A549 (cell line): ENCODE measurements at regions not wholly inside any gene's neighbourhood (a gene's known extent, or its start where the extent isn't known, plus 50 kb on each side); places are given as distances from the start of the nearest gene placed in this dataset.

ENCODE experiments used
- ATAC-seq, 2 experiments: fragments of 200-7000 bp in 1 of 2; fragments of >200 bp in 1 of 2; cut with Nextera tagmentation in 1 of 2; cut with Tn5 transposase in 1 of 2; 3 replicates each; pipeline versions ENCODE4 v1.8.0 to v1.9.1; 2018 to 2020; ENCODE audit warnings: mild to moderate bottlenecking in 1 of 2, moderate library complexity in 1 of 2
- CTCF ChIA-PET: fragments of 300-600 bp; sonication (Branson Sonifier 250); formaldehyde crosslinking; extraction: SDS; loops from one replicate; lab custom pipeline; 2021; ENCODE audit warnings: antibody characterized with exemption, inconsistent platforms; lab: Yijun Ruan, JAX
- POLR2A ChIA-PET: fragments of 350-600 bp; formaldehyde crosslinking; extraction: SDS; loops from one replicate; lab custom pipeline; 2021; ENCODE audit warnings: antibody characterized with exemption, inconsistent platforms; lab: Yijun Ruan, JAX
- DNase-seq, 2 experiments: peaks; one replicate each; pipeline versions ENCODE4 v3.0.0 to v3.0.0-alpha.2; 2011 to 2016; ENCODE audit warnings: low read depth in 1 of 2, low spot score in 1 of 2
- FAIRE-seq: peaks from 2 replicates; lab custom pipeline; 2011; peaks lifted over from hg19 to GRCh38; lab: Jason Lieb, UNC
- H3K27ac ChIP-seq, 2 experiments: fragments of >200 bp; sonication (Bioruptor Twin); formaldehyde crosslinking; 3 replicates each; pipeline ENCODE4 v1.5.1; 2016 to 2017
- H3K4me1 ChIP-seq: fragments of >200 bp; sonication (Bioruptor Twin); formaldehyde crosslinking; 3 replicates; pipeline ENCODE4 v1.6.1; 2016
- H3K4me2 ChIP-seq: fragments of >200 bp; sonication (Bioruptor Twin); formaldehyde crosslinking; 3 replicates; pipeline ENCODE4 v1.6.1; 2016
- H3K4me3 ChIP-seq: fragments of >200 bp; sonication (Bioruptor Twin); formaldehyde crosslinking; 3 replicates; pipeline ENCODE4 v1.5.1; 2016
- H3K9me3 ChIP-seq: fragments of >200 bp; sonication (Bioruptor Twin); formaldehyde crosslinking; 3 replicates; pipeline ENCODE4 v1.6.1; 2016
- BHLHE40 ChIP-seq: IDR thresholded peaks from 2 replicates; pipeline ENCODE4 v1.6.1; 2012; ENCODE audit warnings: low read depth, low read length, inconsistent platforms
- CHD2 ChIP-seq: fragments of 150-350 bp; IDR thresholded peaks from 2 replicates; pipeline ENCODE4 v1.6.1; 2014; ENCODE audit warnings: low read length; ENCODE audit not compliant: partially characterized antibody
- CHD4 ChIP-seq: fragments of 200-600 bp; sonication (generic); IDR thresholded peaks from 2 replicates; pipeline ENCODE4 v1.6.1; 2016; ENCODE audit warnings: antibody characterized with exemption, mild to moderate bottlenecking, borderline replicate concordance
- FOSL2 ChIP-seq, 2 experiments: fragments of 450-650 bp in 1 of 2; fragments of >200 bp in 1 of 2; sonication (Bioruptor Twin) in 1 of 2; formaldehyde crosslinking; IDR thresholded peaks; 2 replicates each; pipeline versions ENCODE4 v1.5.0 to v1.6.1; 2016 to 2020; ENCODE audit warnings: mild to moderate bottlenecking in 1 of 2, moderate library complexity in 1 of 2
- GATA3 ChIP-seq: IDR thresholded peaks from 2 replicates; pipeline ENCODE4 v1.6.1; 2012; ENCODE audit warnings: borderline replicate concordance
- HES2 ChIP-seq: fragments of >200 bp; sonication (Bioruptor Twin); formaldehyde crosslinking; IDR thresholded peaks from 2 replicates; pipeline ENCODE4 v1.6.1; 2016
- MAFK ChIP-seq: fragments of 450-650 bp; IDR thresholded peaks from 2 replicates; pipeline ENCODE4 v1.6.1; 2014; ENCODE audit not compliant: partially characterized antibody
- MYC ChIP-seq: IDR thresholded peaks from 2 replicates; pipeline ENCODE4 v1.6.1; 2012; ENCODE audit warnings: mild to moderate bottlenecking, inconsistent platforms, low read length, improper control_type of control experiment, borderline replicate concordance
- NFE2L2 ChIP-seq: fragments of 150-350 bp; conservative IDR thresholded peaks from 2 replicates; pipeline ENCODE4 v1.6.1; 2014; ENCODE audit warnings: low read length
- NR3C1 ChIP-seq: fragments of >200 bp; sonication (Bioruptor Twin); formaldehyde crosslinking; IDR thresholded peaks from 3 replicates; pipeline ENCODE4 v1.6.1; 2017
- RCOR1 ChIP-seq: fragments of 150-350 bp; IDR thresholded peaks from 2 replicates; pipeline ENCODE4 v1.6.1; 2014; ENCODE audit warnings: antibody characterized with exemption, low read length, low read depth
- REST ChIP-seq: fragments of 200-600 bp; sonication (generic); IDR thresholded peaks from 2 replicates; pipeline ENCODE4 v1.6.1; 2016; ENCODE audit warnings: antibody characterized with exemption, mild to moderate bottlenecking, moderate library complexity
- USF2 ChIP-seq: fragments of 450-650 bp; IDR thresholded peaks from 2 replicates; pipeline ENCODE4 v1.6.1; 2014; ENCODE audit warnings: antibody characterized with exemption
- ZFP36 ChIP-seq: fragments of 450-650 bp; IDR thresholded peaks from 2 replicates; pipeline ENCODE4 v1.6.1; 2014; ENCODE audit warnings: borderline replicate concordance; ENCODE audit not compliant: partially characterized antibody
- WGBS: methylation state at CpG from one replicate; pipeline ENCODE4 v1.1.6; 2017; ENCODE audit errors: missing lambda C conversion rate; 5-methylcytosine and 5-hydroxymethylcytosine counted together
- TF ChIP-seq, protein P1 (sequence below): fragments of 250-450 bp; sonication (Bioruptor Pico); IDR thresholded peaks from 2 replicates; pipeline ENCODE4 v1.5.0; 2021; ENCODE audit warnings: mild to moderate bottlenecking, moderate library complexity, borderline replicate concordance

- peak; percentile 44 for TF ChIP-seq MAFK
- TF ChIP-seq NFE2L2, result peak; percentile 42; the same call in 1 of the 2 replicates
- no peak for TF ChIP-seq CHD4
- TF ChIP-seq HES2, result no peak
- no peak overlapping the region for H3K4me2 ChIP-seq
- POLR2A ChIA-PET, result no interaction called here
- WGBS, result 19% methylated on average over 1 of the region's 1 CpG
- FAIRE-seq (no peak), ATAC-seq (no peak), DNase-seq (no peak)
- H3K9me3 ChIP-seq, result 0 out of 3 replicates have a peak, but pooled peaks cover 4% of the 10 kb centered on the region
- H3K4me1 ChIP-seq, result 0 out of 3 replicates have a peak, but pooled peaks cover 5% of the 10 kb centered on the region
- H3K27ac ChIP-seq, result no peak overlapping the region; a peak in 1 of 6 replicates
- CTCF ChIA-PET, result no interaction called here
- no peak overlapping the region for H3K4me3 ChIP-seq
Measured at GRCh38 chr6:149127212-149127611, 190.3 kb upstream of the TAB2 start.

DNA sequence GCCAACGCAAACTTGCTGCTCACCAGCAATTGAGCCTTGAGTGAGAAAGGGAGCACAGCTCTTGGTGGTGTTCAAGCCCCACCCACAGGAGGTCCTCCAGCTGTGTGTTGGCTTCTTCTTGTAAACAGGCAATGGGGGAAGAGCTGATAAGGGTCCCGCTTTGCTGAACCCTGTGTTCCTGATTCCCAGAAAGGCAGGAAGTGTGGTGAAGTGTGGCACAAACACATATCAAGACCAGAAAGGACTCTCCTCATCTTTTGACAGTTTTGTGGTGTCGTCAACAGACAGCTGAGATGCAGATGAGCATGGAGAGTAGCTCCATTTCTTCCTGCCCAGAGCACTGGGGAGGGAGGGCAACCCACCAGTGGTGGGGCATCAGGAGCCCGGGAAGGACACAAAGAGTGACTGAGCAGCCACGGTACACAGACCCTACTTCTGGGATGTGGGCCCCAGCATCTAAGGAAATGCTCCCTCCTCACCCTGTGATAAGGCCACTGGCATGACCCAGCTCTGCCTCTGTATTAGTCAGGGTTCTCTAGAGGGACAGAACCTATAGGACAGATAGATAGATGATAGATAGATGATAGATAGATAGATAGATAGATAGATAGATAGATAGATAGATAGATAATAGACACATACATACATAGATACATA is 188.9 kb upstream of the TAB2 start:
- TF ChIP-seq FOSL2 (IDR thresholded peaks at IDR 0.05) (no peak), FOSL2 (CRISPR knock-in tag; IDR thresholded peaks at IDR 0.05) (no peak)
- H3K4me1 ChIP-seq, result 0 out of 3 replicates have a peak, but pooled peaks cover 5% of the 10 kb centered on the region
- FAIRE-seq (no peak), ATAC-seq (no peak), DNase-seq (no peak)
- 85% methylated on average over 4 of the region's 5 CpGs for WGBS
- POLR2A ChIA-PET, result no interaction called here
- 0 out of 3 replicates have a peak, but pooled peaks cover 4% of the 10 kb centered on the region for H3K9me3 ChIP-seq
- no peak overlapping the region for H3K4me3 ChIP-seq
- no peak overlapping the region for H3K27ac ChIP-seq
- CTCF ChIA-PET, result no interaction called here
- no peak overlapping the region for H3K4me2 ChIP-seq

- 72% methylated on average over 9 of the region's 9 CpGs for WGBS
- TF ChIP-seq ZFP36, result no peak
- TF ChIP-seq NR3C1, result no peak
- TF ChIP-seq NFE2L2, result no peak
- TF ChIP-seq HES2, result no peak
- TF ChIP-seq RCOR1, result no peak
- TF ChIP-seq, protein P1, sequence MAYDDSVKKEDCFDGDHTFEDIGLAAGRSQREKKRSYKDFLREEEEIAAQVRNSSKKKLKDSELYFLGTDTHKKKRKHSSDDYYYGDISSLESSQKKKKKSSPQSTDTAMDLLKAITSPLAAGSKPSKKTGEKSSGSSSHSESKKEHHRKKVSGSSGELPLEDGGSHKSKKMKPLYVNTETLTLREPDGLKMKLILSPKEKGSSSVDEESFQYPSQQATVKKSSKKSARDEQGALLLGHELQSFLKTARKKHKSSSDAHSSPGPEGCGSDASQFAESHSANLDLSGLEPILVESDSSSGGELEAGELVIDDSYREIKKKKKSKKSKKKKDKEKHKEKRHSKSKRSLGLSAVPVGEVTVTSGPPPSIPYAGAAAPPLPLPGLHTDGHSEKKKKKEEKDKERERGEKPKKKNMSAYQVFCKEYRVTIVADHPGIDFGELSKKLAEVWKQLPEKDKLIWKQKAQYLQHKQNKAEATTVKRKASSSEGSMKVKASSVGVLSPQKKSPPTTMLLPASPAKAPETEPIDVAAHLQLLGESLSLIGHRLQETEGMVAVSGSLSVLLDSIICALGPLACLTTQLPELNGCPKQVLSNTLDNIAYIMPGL, result no peak
- TF ChIP-seq REST, result no peak
- TF ChIP-seq GATA3, result no peak
- no peak for TF ChIP-seq CHD2
- no peak for TF ChIP-seq MYC
- TF ChIP-seq BHLHE40, result no peak
- no peak for TF ChIP-seq USF2
- TF ChIP-seq, all 56 proteins: peak for 0
- 0 out of 3 replicates have a peak, but pooled peaks cover 5% of the 10 kb centered on the region for H3K4me1 ChIP-seq
- H3K9me3 ChIP-seq, result 0 out of 3 replicates have a peak, but pooled peaks cover 4% of the 10 kb centered on the region
- ChIA-PET CTCF (interaction anchor here (1.0 to 1.8 kb wide), 2 partner anchors 12 to 303 kb away, joined by 3 to 4 read pairs; no protein-coding TSS in a partner anchor), POLR2A (no interaction called here)
- DNase-seq, result no peak
- ATAC-seq, result no peak
- no peak overlapping the region for H3K4me2 ChIP-seq
- no peak overlapping the region for H3K4me3 ChIP-seq
- H3K27ac ChIP-seq, result no peak overlapping the region
- FAIRE-seq, result no peak
Measured at GRCh38 chr6:149129371-149130077, 188.0 kb upstream of the TAB2 start.
